DOHH2 (cell line): ENCODE measurements at regions not wholly inside any gene's neighbourhood (a gene's known extent, or its start where the extent isn't known, plus 50 kb on each side); places are given as distances from the start of the nearest gene placed in this dataset.

Experiments
- H3F3A ChIP-seq: fragments of 200-600 bp; sonication (generic), shearing (Covaris generic); 2 replicates; pipeline ENCODE4 v1.6.0; 2016; ENCODE audit warnings: antibody characterized with exemption, mild to moderate bottlenecking; ENCODE audit not compliant: control insufficient read depth, insufficient read depth
- H3K27ac ChIP-seq: fragments of 200-600 bp; sonication (generic); 2 replicates; pipeline ENCODE4 v1.5.1; 2014; ENCODE audit warnings: low read depth, mild to moderate bottlenecking, low read length, moderate library complexity
- H3K27me3 ChIP-seq: fragments of 200-600 bp; sonication (generic); 2 replicates; pipeline ENCODE4 v1.6.1; 2014; ENCODE audit warnings: mild to moderate bottlenecking, low read length, mixed read lengths; ENCODE audit not compliant: control insufficient read depth
- H3K36me3 ChIP-seq: fragments of 200-600 bp; sonication (generic); 2 replicates; pipeline ENCODE4 v1.6.1; 2014; ENCODE audit warnings: mild to moderate bottlenecking, low read length, moderate library complexity, mixed read lengths; ENCODE audit not compliant: control insufficient read depth
- H3K4me1 ChIP-seq: fragments of 200-600 bp; sonication (generic); 2 replicates; pipeline ENCODE4 v1.6.1; 2014; ENCODE audit warnings: mild to moderate bottlenecking, low read length, mixed read lengths; ENCODE audit not compliant: control insufficient read depth
- H3K4me2 ChIP-seq: fragments of 200-600 bp; sonication (generic); 2 replicates; pipeline ENCODE4 v1.6.0; 2014; ENCODE audit warnings: mild to moderate bottlenecking, low read length, moderate library complexity
- H3K4me3 ChIP-seq: fragments of 200-600 bp; sonication (generic); 2 replicates; pipeline ENCODE4 v1.5.1; 2014; ENCODE audit warnings: mild to moderate bottlenecking, low read length, mixed read lengths
- H3K79me2 ChIP-seq: fragments of 200-600 bp; sonication (generic); 2 replicates; pipeline ENCODE4 v1.6.1; 2014; ENCODE audit warnings: mild to moderate bottlenecking, low read length, mixed read lengths; ENCODE audit not compliant: control insufficient read depth
- H3K9me2 ChIP-seq: fragments of 200-600 bp; sonication (generic); replicated peaks from 2 replicates; pipeline ENCODE4 v1.6.1; 2014; ENCODE audit warnings: mild to moderate bottlenecking, low read length, mixed read lengths; ENCODE audit not compliant: control insufficient read depth
- H3K9me3 ChIP-seq: fragments of 200-600 bp; sonication (generic); 2 replicates; pipeline ENCODE4 v1.6.1; 2014; ENCODE audit warnings: antibody characterized with exemption, low read length, mixed read lengths; ENCODE audit not compliant: control insufficient read depth, insufficient read depth
- H4K20me1 ChIP-seq: fragments of 200-600 bp; sonication (generic); 2 replicates; pipeline ENCODE4 v1.6.0; 2014; ENCODE audit warnings: low read depth, mild to moderate bottlenecking, antibody characterized with exemption, low read length, moderate library complexity; ENCODE audit not compliant: control insufficient read depth, insufficient read depth
- EZH2phosphoT487 ChIP-seq: fragments of 200-600 bp; sonication (generic); IDR thresholded peaks from 2 replicates; pipeline ENCODE4 v1.6.1; 2017; ENCODE audit warnings: borderline replicate concordance, mild to moderate bottlenecking, antibody characterized with exemption, low read length, moderate library complexity, mixed read lengths
- TF ChIP-seq, protein P1 (sequence below): fragments of 200-600 bp; sonication (generic); IDR thresholded peaks from one replicate; pipeline ENCODE4 v1.5.1; 2014; ENCODE audit warnings: antibody characterized with exemption, mild to moderate bottlenecking, low read depth, low read length; ENCODE audit not compliant: poor library complexity, severe bottlenecking

- H3K4me1 ChIP-seq: no peaks in the 10 kb centered on the region
- H3K27me3 ChIP-seq: no peaks in the 10 kb centered on the region
- H3K79me2 ChIP-seq: no peaks in the 10 kb centered on the region
- H3K4me3 ChIP-seq: no peak overlapping the region
- H3K9me2 ChIP-seq: no peaks in the 10 kb centered on the region
- H3K4me2 ChIP-seq: no peak overlapping the region
- no peaks in the 10 kb centered on the region for H3F3A ChIP-seq
- H4K20me1 ChIP-seq: no peaks in the 10 kb centered on the region
- H3K36me3 ChIP-seq: no peaks in the 10 kb centered on the region
- H3K9me3 ChIP-seq: no peaks in the 10 kb centered on the region
- TF ChIP-seq, protein P1, sequence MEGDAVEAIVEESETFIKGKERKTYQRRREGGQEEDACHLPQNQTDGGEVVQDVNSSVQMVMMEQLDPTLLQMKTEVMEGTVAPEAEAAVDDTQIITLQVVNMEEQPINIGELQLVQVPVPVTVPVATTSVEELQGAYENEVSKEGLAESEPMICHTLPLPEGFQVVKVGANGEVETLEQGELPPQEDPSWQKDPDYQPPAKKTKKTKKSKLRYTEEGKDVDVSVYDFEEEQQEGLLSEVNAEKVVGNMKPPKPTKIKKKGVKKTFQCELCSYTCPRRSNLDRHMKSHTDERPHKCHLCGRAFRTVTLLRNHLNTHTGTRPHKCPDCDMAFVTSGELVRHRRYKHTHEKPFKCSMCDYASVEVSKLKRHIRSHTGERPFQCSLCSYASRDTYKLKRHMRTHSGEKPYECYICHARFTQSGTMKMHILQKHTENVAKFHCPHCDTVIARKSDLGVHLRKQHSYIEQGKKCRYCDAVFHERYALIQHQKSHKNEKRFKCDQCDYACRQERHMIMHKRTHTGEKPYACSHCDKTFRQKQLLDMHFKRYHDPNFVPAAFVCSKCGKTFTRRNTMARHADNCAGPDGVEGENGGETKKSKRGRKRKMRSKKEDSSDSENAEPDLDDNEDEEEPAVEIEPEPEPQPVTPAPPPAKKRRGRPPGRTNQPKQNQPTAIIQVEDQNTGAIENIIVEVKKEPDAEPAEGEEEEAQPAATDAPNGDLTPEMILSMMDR: no peak
- no peak for TF ChIP-seq EZH2phosphoT487
- H3K27ac ChIP-seq: no peak overlapping the region
Observed at GRCh38 chr3:106183762-106184391, 315.1 kb upstream of the CBLB start.

GRCh38 chr3:106184540-106185457 lies 316.0 kb upstream of the CBLB start:
- Histone ChIP-seq H3K4me1 (no peaks in the 10 kb centered on the region), H3K4me3 (no peak overlapping the region), H3K4me2 (no peak overlapping the region), H3K9me3 (no peaks in the 10 kb centered on the region), H3K9me2 (no peaks in the 10 kb centered on the region), H3K36me3 (no peaks in the 10 kb centered on the region), H3K27ac (no peak overlapping the region), H3K79me2 (no peaks in the 10 kb centered on the region), H3K27me3 (no peaks in the 10 kb centered on the region), H3F3A (no peaks in the 10 kb centered on the region), H4K20me1 (no peaks in the 10 kb centered on the region)
- TF ChIP-seq EZH2phosphoT487: no peak

GRCh38 chr3:106185949-106186348 lies 317.1 kb upstream of the CBLB start:
- no peak overlapping the region for H3K4me2 ChIP-seq
- no peaks in the 10 kb centered on the region for H3K27me3 ChIP-seq
- TF ChIP-seq, protein P1: no peak
- TF ChIP-seq EZH2phosphoT487: no peak
- no peaks in the 10 kb centered on the region for H4K20me1 ChIP-seq
- no peak overlapping the region for H3K27ac ChIP-seq
- no peaks in the 10 kb centered on the region for H3F3A ChIP-seq
- no peaks in the 10 kb centered on the region for H3K36me3 ChIP-seq
- H3K4me3 ChIP-seq: no peak overlapping the region
- no peaks in the 10 kb centered on the region for H3K79me2 ChIP-seq
- H3K9me3 ChIP-seq: no peaks in the 10 kb centered on the region
- H3K4me1 ChIP-seq: no peaks in the 10 kb centered on the region
- H3K9me2 ChIP-seq: no peaks in the 10 kb centered on the region

GRCh38 chr3:106190296-106190695 lies 321.5 kb upstream of the CBLB start:
- TF ChIP-seq EZH2phosphoT487: no peak
- TF ChIP-seq, protein P1: no peak

More at GRCh38 chr3:106190296-106190695, 321.5 kb upstream of the CBLB start:
- Histone ChIP-seq H3K27ac (no peak overlapping the region), H3K9me2 (no peaks in the 10 kb centered on the region), H3K4me1 (no peaks in the 10 kb centered on the region), H3K27me3 (no peaks in the 10 kb centered on the region), H3K36me3 (no peaks in the 10 kb centered on the region), H3F3A (no peaks in the 10 kb centered on the region), H3K79me2 (no peaks in the 10 kb centered on the region), H4K20me1 (no peaks in the 10 kb centered on the region), H3K9me3 (no peaks in the 10 kb centered on the region), H3K4me3 (no peak overlapping the region), H3K4me2 (no peak overlapping the region)
